Left lung (tissue), 4 donors: ENCODE measurements at regions not wholly inside any gene's neighbourhood (a gene's known extent, or its start where the extent isn't known, plus 50 kb on each side); places are given as distances from the start of the nearest gene placed in this dataset.
A peak's percentile ranks its signal among the peaks of the same experiment; 100 is the strongest.

Experiments
- ATAC-seq: fragments of 200-7000 bp; cut with Tn5 transposase; one replicate; pipeline ENCODE4 v1.9.1; 2020; ENCODE audit warnings: moderate library complexity
- DNase-seq, 4 donors: peaks; one replicate each; pipeline ENCODE4 v3.0.0-alpha.2; 2013 to 2020
- H3K27ac ChIP-seq, 2 donors: fragments of 200-600 bp; sonication (generic) in 1 of 2; one replicate each; pipeline versions ENCODE4 v1.5.0 to v1.8.0; 2020 to 2021
- H3K27me3 ChIP-seq, 2 donors: fragments of 200-600 bp; sonication (generic) in 1 of 2; one replicate each; pipeline versions ENCODE4 v1.5.0 to v1.8.0; 2020 to 2021
- H3K36me3 ChIP-seq, 2 donors: fragments of 200-600 bp; sonication (generic) in 1 of 2; one replicate each; pipeline versions ENCODE4 v1.5.0 to v1.8.0; 2020 to 2021
- H3K4me1 ChIP-seq, 2 donors: fragments of 200-600 bp; one replicate each; pipeline ENCODE4 v1.8.0; 2021
- H3K4me3 ChIP-seq, 2 donors: fragments of 200-600 bp; sonication (generic) in 1 of 2; one replicate each; pipeline versions ENCODE4 v1.5.0 to v1.8.0; 2020 to 2021; ENCODE audit warnings: mild to moderate bottlenecking in 1 of 2
- H3K9me3 ChIP-seq, 2 donors: fragments of 200-600 bp; sonication (generic) in 1 of 2; one replicate each; pipeline versions ENCODE4 v1.5.0 to v1.8.0; 2020 to 2021
- CTCF ChIP-seq, 2 donors: fragments of 200-600 bp; sonication (generic) in 1 of 2; IDR thresholded peaks; one replicate each; pipeline versions ENCODE4 v1.5.0 to v1.8.0; 2021; ENCODE audit warnings: antibody characterized with exemption in 2 of 2
- intact Hi-C, 2 donors: fragments of 100-400 bp; cut with DNase I; formaldehyde crosslinking; loops; one replicate each; pipeline versions ENCODE4 v1.11.2 to v1.14.2; 2022
- donor health status: DM: no; HTN: yes; CAD: no.
- donor health status: DM: no; HTN: no; CAD: no.

GRCh38 chr4:187059021-187059420, 335.4 kb upstream of the FAT1 start:
- Histone ChIP-seq H3K27me3 (no peaks in the 10 kb centered on the region), H3K27ac (no peak overlapping the region), H3K4me3 (no peak overlapping the region), H3K36me3 (no peaks in the 10 kb centered on the region), H3K4me1 (no peaks in the 10 kb centered on the region), H3K9me3 (no peaks in the 10 kb centered on the region)
- intact Hi-C loops: no loop called here
- no peak for TF ChIP-seq CTCF (IDR thresholded peaks at IDR 0.05)
- DNase-seq (no peak), ATAC-seq (no peak)

GRCh38 chr4:187059895-187060294, 336.2 kb upstream of the FAT1 start:
- no peaks in the 10 kb centered on the region for H3K9me3 ChIP-seq
- H3K27ac ChIP-seq: no peak overlapping the region
- no peak for TF ChIP-seq CTCF (IDR thresholded peaks at IDR 0.05)
- DNase-seq (no peak), ATAC-seq (no peak)
- intact Hi-C loops: no loop called here
- H3K27me3 ChIP-seq: no peaks in the 10 kb centered on the region
- no peak overlapping the region for H3K4me3 ChIP-seq
- no peaks in the 10 kb centered on the region for H3K36me3 ChIP-seq
- no peaks in the 10 kb centered on the region for H3K4me1 ChIP-seq

- Histone ChIP-seq H3K36me3 (no peaks in the 10 kb centered on the region), H3K27me3 (no peaks in the 10 kb centered on the region), H3K4me1 (no peaks in the 10 kb centered on the region), H3K9me3 (no peaks in the 10 kb centered on the region), H3K27ac (no peak overlapping the region), H3K4me3 (no peak overlapping the region)
- no peak for ATAC-seq
- TF ChIP-seq CTCF (IDR thresholded peaks at IDR 0.05): no peak
- intact Hi-C loops: no loop called here
- DNase-seq: no peak
Observed at GRCh38 chr4:187060551-187060950, 336.9 kb upstream of the FAT1 start.

- DNase-seq: no peak
- no peak for TF ChIP-seq CTCF (IDR thresholded peaks at IDR 0.05)
- H3K27ac ChIP-seq: no peak overlapping the region
- intact Hi-C loops: no loop called here
- no peaks in the 10 kb centered on the region for H3K36me3 ChIP-seq
- H3K9me3 ChIP-seq: no peaks in the 10 kb centered on the region
- ATAC-seq: no peak
- H3K27me3 ChIP-seq: no peaks in the 10 kb centered on the region
- no peak overlapping the region for H3K4me3 ChIP-seq
- no peaks in the 10 kb centered on the region for H3K4me1 ChIP-seq
Observed at GRCh38 chr4:187063251-187063650, 339.6 kb upstream of the FAT1 start.

GRCh38 chr4:187064033-187064432, 340.4 kb upstream of the FAT1 start:
- Histone ChIP-seq H3K27me3 (no peaks in the 10 kb centered on the region), H3K36me3 (no peaks in the 10 kb centered on the region), H3K9me3 (no peaks in the 10 kb centered on the region), H3K4me1 (no peaks in the 10 kb centered on the region), H3K4me3 (no peak overlapping the region), H3K27ac (no peak overlapping the region)
- DNase-seq (peak in 1 of 4 donors; percentile 77), ATAC-seq (peak; percentile 56)
- intact Hi-C loops: no loop called here
- no peak for TF ChIP-seq CTCF (IDR thresholded peaks at IDR 0.05)
